LNCAP (cell line): ENCODE measurements at regions not wholly inside any gene's neighbourhood (a gene's known extent, or its start where the extent isn't known, plus 50 kb on each side); places are given as distances from the start of the nearest gene placed in this dataset.

ENCODE experiments used
- TF ChIP-seq, protein P1 (sequence below): fragments of 450-650 bp; IDR thresholded peaks from 2 replicates; pipeline ENCODE4 v1.5.1; 2017; ENCODE audit warnings: mild to moderate bottlenecking

- TF ChIP-seq, protein P1, sequence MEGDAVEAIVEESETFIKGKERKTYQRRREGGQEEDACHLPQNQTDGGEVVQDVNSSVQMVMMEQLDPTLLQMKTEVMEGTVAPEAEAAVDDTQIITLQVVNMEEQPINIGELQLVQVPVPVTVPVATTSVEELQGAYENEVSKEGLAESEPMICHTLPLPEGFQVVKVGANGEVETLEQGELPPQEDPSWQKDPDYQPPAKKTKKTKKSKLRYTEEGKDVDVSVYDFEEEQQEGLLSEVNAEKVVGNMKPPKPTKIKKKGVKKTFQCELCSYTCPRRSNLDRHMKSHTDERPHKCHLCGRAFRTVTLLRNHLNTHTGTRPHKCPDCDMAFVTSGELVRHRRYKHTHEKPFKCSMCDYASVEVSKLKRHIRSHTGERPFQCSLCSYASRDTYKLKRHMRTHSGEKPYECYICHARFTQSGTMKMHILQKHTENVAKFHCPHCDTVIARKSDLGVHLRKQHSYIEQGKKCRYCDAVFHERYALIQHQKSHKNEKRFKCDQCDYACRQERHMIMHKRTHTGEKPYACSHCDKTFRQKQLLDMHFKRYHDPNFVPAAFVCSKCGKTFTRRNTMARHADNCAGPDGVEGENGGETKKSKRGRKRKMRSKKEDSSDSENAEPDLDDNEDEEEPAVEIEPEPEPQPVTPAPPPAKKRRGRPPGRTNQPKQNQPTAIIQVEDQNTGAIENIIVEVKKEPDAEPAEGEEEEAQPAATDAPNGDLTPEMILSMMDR: no peak
These were observed 476.3 kb downstream of the DTHD1 start for GRCh38 chr4:36757580-36758311.

DNA sequence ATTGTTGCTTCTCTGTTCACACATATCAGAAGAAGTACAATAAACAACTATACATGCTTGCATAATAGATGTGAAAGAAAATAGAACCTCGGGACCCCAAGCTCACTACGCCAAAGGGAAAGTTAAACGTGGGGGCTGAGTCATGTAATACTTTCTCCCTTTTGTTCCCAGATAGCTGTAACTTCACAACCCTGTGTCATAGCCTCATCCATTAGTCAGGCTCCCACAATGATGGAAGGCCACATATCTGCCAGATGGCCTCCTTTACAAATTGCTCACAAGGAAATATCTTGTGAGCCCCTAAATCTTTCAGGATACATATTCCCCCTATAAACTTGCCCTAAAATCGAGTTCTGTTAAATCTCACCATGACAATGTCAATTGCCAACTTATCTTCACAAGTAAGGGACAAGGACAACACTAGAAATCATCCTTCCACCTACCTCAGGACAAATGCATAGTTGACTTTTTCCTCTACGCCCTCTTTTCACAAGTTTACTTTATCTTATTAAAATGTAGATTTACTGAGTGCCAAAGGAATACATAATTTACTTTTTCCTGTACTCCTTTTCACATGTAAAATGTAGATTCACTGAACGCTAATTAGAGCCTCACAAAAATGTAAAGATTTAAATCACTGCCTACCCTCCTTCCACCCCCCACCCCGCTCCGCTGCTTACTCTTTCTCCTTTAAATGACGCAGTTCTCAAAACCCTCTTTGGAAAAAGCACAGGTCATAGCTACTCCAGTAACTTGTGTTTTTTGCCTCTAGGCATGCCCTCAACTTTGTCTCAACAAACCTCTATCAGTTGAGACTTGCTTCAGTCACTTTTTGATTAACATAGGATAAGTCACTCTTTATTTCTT, 477.1 kb downstream of the DTHD1 start:
- TF ChIP-seq, protein P1: no peak

DNA sequence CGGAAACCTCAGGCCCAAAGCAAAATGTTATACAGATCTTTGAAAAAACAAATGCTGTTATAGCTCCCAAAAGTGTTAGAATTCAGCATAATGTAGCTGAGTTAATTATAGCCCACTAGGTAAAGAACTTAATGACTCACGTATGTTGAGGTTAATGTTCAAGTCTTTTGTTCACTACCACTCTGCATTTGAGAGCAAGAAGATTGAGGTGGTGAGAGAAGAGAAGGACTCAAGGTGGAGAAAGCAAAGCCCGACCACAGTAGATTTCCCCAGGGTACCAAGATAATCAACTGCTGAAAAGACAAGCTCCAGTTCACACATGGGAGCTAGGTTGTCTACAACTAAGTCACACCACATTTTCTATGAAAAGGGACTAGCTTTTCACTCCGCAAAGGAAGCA, 480.2 kb downstream of the DTHD1 start:
- TF ChIP-seq, protein P1: no peak

DNA sequence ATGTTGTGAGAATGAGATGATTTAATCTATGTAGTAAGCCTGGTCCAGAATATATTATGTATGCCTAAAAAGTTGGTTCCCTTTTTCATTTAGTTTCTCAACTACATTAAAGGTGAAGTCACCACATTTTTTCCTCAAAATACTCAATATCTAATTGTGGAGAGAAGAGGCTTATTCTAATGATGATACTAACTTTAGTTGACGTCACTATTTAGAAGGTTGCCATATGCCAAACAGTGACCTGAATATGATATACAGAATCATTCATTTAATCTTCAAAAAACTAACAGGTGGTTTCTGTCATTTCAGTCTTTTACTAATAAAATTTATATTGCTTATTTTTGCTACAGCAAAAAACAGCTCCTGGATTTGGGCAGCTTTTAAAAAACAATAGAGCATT, 480.7 kb upstream of the NWD2 start:
- TF ChIP-seq, protein P1: no peak

DNA sequence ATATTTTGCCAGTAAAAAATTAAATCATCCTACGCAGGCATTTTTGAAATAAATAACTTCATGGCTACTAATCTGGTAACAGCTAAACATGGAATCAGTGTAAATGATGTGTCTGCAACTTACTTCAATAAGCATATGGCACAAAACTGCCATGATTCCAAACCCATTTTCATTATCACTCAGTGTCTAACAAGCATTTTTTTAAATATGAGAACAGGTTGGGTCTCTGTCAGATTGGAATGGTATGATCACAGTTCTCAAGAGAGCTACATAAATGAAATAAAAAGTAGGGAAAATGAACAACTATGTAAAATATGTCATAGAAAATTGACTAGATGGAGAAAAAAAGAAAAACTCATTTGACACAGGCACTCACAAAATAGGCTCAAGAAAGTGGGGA, 476.9 kb upstream of the NWD2 start:
- TF ChIP-seq, protein P1: no peak

DNA sequence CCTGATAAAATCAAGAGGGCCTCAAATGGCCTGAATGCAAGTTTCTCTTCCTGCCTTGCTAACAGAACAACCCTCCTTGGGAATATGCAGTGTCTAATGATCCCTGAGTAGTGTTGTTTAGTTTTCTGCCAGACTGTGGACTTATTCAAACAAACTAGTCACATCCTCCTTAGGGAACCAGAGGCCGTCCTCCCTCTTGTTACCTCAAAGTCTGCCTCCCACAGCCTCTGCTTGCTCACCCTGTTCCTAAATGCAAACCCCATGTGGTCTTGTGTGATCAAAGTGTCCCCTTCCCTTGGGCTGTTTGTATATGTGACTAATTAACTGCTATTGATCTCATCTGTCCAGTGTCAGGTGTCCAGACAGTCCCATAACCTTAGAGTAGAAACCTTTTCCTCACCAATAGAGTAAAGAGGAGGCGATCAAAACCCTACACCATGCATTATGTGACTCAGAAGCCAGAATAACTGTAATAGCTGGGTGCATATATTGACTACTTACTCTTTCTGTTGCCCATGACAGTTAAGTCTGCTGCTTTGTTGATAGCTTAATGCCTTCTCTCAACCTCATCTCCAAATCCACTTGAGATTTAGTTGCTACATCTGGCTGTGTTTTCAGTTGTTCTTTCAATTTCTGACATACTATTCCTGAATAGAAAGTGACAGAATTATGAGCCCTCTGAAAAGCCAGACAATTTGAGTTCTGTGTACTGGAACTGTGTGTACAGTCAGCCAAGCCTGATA, 473.0 kb upstream of the NWD2 start:
- TF ChIP-seq, protein P1: no peak

GRCh38 chr4:36772154-36772516, 472.4 kb upstream of the NWD2 start:
- TF ChIP-seq, protein P1: no peak
